DOHH2 (cell line): ENCODE measurements at regions not wholly inside any gene's neighbourhood (a gene's known extent, or its start where the extent isn't known, plus 50 kb on each side); places are given as distances from the start of the nearest gene placed in this dataset.
"Not testable (repeated sequence)": the region's sequence is repeated elsewhere in the genome, so short reads cannot be mapped to it uniquely, and the experiment has no call there.

Experiments
- H3F3A ChIP-seq: fragments of 200-600 bp; sonication (generic), shearing (Covaris generic); 2 replicates; pipeline ENCODE4 v1.6.0; 2016; ENCODE audit warnings: antibody characterized with exemption, mild to moderate bottlenecking; ENCODE audit not compliant: control insufficient read depth, insufficient read depth
- H3K27ac ChIP-seq: fragments of 200-600 bp; sonication (generic); 2 replicates; pipeline ENCODE4 v1.5.1; 2014; ENCODE audit warnings: low read depth, mild to moderate bottlenecking, low read length, moderate library complexity
- H3K27me3 ChIP-seq: fragments of 200-600 bp; sonication (generic); 2 replicates; pipeline ENCODE4 v1.6.1; 2014; ENCODE audit warnings: mild to moderate bottlenecking, low read length, mixed read lengths; ENCODE audit not compliant: control insufficient read depth
- H3K36me3 ChIP-seq: fragments of 200-600 bp; sonication (generic); 2 replicates; pipeline ENCODE4 v1.6.1; 2014; ENCODE audit warnings: mild to moderate bottlenecking, low read length, moderate library complexity, mixed read lengths; ENCODE audit not compliant: control insufficient read depth
- H3K4me1 ChIP-seq: fragments of 200-600 bp; sonication (generic); 2 replicates; pipeline ENCODE4 v1.6.1; 2014; ENCODE audit warnings: mild to moderate bottlenecking, low read length, mixed read lengths; ENCODE audit not compliant: control insufficient read depth
- H3K4me2 ChIP-seq: fragments of 200-600 bp; sonication (generic); 2 replicates; pipeline ENCODE4 v1.6.0; 2014; ENCODE audit warnings: mild to moderate bottlenecking, low read length, moderate library complexity
- H3K4me3 ChIP-seq: fragments of 200-600 bp; sonication (generic); 2 replicates; pipeline ENCODE4 v1.5.1; 2014; ENCODE audit warnings: mild to moderate bottlenecking, low read length, mixed read lengths
- H3K79me2 ChIP-seq: fragments of 200-600 bp; sonication (generic); 2 replicates; pipeline ENCODE4 v1.6.1; 2014; ENCODE audit warnings: mild to moderate bottlenecking, low read length, mixed read lengths; ENCODE audit not compliant: control insufficient read depth
- H3K9me2 ChIP-seq: fragments of 200-600 bp; sonication (generic); replicated peaks from 2 replicates; pipeline ENCODE4 v1.6.1; 2014; ENCODE audit warnings: mild to moderate bottlenecking, low read length, mixed read lengths; ENCODE audit not compliant: control insufficient read depth
- H3K9me3 ChIP-seq: fragments of 200-600 bp; sonication (generic); 2 replicates; pipeline ENCODE4 v1.6.1; 2014; ENCODE audit warnings: antibody characterized with exemption, low read length, mixed read lengths; ENCODE audit not compliant: control insufficient read depth, insufficient read depth
- H4K20me1 ChIP-seq: fragments of 200-600 bp; sonication (generic); 2 replicates; pipeline ENCODE4 v1.6.0; 2014; ENCODE audit warnings: low read depth, mild to moderate bottlenecking, antibody characterized with exemption, low read length, moderate library complexity; ENCODE audit not compliant: control insufficient read depth, insufficient read depth
- CTCF ChIP-seq: fragments of 200-600 bp; sonication (generic); IDR thresholded peaks from one replicate; pipeline ENCODE4 v1.5.1; 2014; ENCODE audit warnings: antibody characterized with exemption, mild to moderate bottlenecking, low read depth, low read length; ENCODE audit not compliant: poor library complexity, severe bottlenecking
- EZH2phosphoT487 ChIP-seq: fragments of 200-600 bp; sonication (generic); IDR thresholded peaks from 2 replicates; pipeline ENCODE4 v1.6.1; 2017; ENCODE audit warnings: borderline replicate concordance, mild to moderate bottlenecking, antibody characterized with exemption, low read length, moderate library complexity, mixed read lengths

GRCh38 chr2:17353263-17353662 lies 165.0 kb downstream of the RAD51AP2 start:
- Histone ChIP-seq H3K79me2 (no peaks in the 10 kb centered on the region), H3K27me3 (no peaks in the 10 kb centered on the region)

DNA sequence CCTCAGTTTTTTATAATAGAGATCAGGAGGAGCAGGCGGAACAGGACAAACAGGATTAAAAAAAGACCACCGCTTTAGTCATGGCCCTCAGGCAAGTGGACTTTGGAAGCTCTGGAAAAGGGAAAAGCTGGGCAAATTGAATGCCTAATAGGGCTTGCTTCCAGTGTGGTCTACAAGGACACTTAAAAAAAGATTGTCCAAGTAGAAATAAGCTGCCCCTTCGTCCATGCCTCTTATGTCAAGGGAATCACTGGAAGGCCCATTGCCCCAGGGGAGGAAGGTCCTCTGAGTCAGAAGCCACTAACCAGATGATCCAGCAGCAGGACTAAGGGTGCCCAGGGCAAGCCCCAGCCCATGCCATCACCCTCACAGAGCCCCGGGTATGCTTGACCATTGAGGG lies 175.5 kb downstream of the RAD51AP2 start:
- H3K79me2 ChIP-seq, H3K4me1 ChIP-seq, H3K9me3 ChIP-seq, H3F3A ChIP-seq, H3K4me3 ChIP-seq, H3K27ac ChIP-seq, H3K4me2 ChIP-seq, H3K27me3 ChIP-seq, H3K36me3 ChIP-seq, H4K20me1 ChIP-seq, H3K9me2 ChIP-seq: not testable (repeated sequence)

More at GRCh38 chr2:17353263-17353662, 165.0 kb downstream of the RAD51AP2 start:
- no peaks in the 10 kb centered on the region for H3K9me2 ChIP-seq
- no peak overlapping the region for H3K27ac ChIP-seq
- H3K36me3 ChIP-seq, result no peaks in the 10 kb centered on the region
- H3K4me3 ChIP-seq, result no peak overlapping the region
- no peak for TF ChIP-seq EZH2phosphoT487
- no peak for TF ChIP-seq CTCF
- no peaks in the 10 kb centered on the region for H3K9me3 ChIP-seq
- no peak overlapping the region for H3K4me2 ChIP-seq
- no peaks in the 10 kb centered on the region for H4K20me1 ChIP-seq
- H3K4me1 ChIP-seq, result no peaks in the 10 kb centered on the region
- H3F3A ChIP-seq, result no peaks in the 10 kb centered on the region

DNA sequence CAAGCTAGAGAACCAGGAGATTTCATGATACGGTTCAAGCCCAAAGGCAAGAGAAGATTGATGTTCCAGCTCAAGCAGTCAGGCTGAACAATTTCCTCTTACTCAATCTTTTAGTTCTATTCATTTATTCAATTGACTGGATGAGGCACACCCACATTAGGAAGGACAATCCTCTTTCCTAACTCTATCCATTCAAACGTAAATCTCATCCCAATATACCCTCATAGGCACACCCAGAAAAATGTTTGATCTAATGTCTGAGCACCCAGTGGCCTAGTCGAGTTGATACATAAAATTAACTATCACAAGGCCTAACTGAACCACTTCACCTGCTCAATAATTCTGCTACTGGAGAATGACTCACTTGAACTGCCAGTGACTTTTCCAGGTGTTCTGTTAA lies 180.7 kb downstream of the RAD51AP2 start:
- no peaks in the 10 kb centered on the region for H3K4me1 ChIP-seq
- TF ChIP-seq CTCF (no peak), EZH2phosphoT487 (no peak)
- H3K4me3 ChIP-seq, result no peak overlapping the region
- no peaks in the 10 kb centered on the region for H3K27me3 ChIP-seq
- H3K4me2 ChIP-seq, result no peak overlapping the region
- H3K9me3 ChIP-seq, result no peaks in the 10 kb centered on the region
- H3K27ac ChIP-seq, result no peak overlapping the region
- no peaks in the 10 kb centered on the region for H3K79me2 ChIP-seq
- H3F3A ChIP-seq, result no peaks in the 10 kb centered on the region
- H3K9me2 ChIP-seq, result no peaks in the 10 kb centered on the region
- no peaks in the 10 kb centered on the region for H3K36me3 ChIP-seq
- H4K20me1 ChIP-seq, result no peaks in the 10 kb centered on the region

DNA sequence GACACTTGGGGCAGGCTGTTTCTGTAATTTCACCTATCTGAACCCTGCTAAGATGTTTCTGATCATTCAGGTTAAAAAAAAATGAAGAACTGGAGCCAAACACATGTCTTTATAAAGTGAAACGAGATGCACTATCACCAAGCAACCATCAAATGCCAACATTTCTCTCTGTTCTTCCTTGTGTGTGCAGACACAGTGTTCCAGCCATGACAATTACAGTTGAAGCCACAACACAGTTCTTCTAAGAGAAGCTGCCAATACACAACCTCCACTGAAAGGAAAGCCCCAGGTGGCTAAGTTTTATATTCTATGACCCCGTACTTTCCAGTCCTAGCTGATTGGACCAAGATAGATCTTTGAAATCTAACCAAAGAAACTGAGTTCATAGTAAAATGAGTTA lies 181.8 kb downstream of the RAD51AP2 start:
- no peaks in the 10 kb centered on the region for H3F3A ChIP-seq
- no peak overlapping the region for H3K27ac ChIP-seq
- no peaks in the 10 kb centered on the region for H3K9me2 ChIP-seq
- H3K27me3 ChIP-seq, result no peaks in the 10 kb centered on the region
- no peaks in the 10 kb centered on the region for H3K4me1 ChIP-seq
- H3K4me3 ChIP-seq, result no peak overlapping the region
- H3K36me3 ChIP-seq, result no peaks in the 10 kb centered on the region
- no peaks in the 10 kb centered on the region for H4K20me1 ChIP-seq
- H3K9me3 ChIP-seq, result no peaks in the 10 kb centered on the region
- TF ChIP-seq CTCF, result no peak
- no peak for TF ChIP-seq EZH2phosphoT487
- H3K4me2 ChIP-seq, result no peak overlapping the region
- H3K79me2 ChIP-seq, result no peaks in the 10 kb centered on the region
